HUES48 (cell line): ENCODE measurements at regions not wholly inside any gene's neighbourhood (a gene's known extent, or its start where the extent isn't known, plus 50 kb on each side); places are given as distances from the start of the nearest gene placed in this dataset.

ENCODE experiments used
- H3K27ac ChIP-seq: one replicate; pipeline ENCODE4 v1.7.0; 2013; ENCODE audit warnings: low read depth, low read length, inconsistent platforms
- H3K27me3 ChIP-seq: 2 replicates; pipeline ENCODE4 v1.6.1; 2013; ENCODE audit warnings: mild to moderate bottlenecking, low read length; ENCODE audit not compliant: control insufficient read depth, insufficient read depth
- H3K36me3 ChIP-seq: 2 replicates; pipeline ENCODE4 v1.6.1; 2013; ENCODE audit warnings: low read length; ENCODE audit not compliant: control insufficient read depth, insufficient read depth
- H3K4me1 ChIP-seq: 2 replicates; pipeline ENCODE4 v1.6.1; 2013; ENCODE audit warnings: mild to moderate bottlenecking, low read length; ENCODE audit not compliant: control insufficient read depth, insufficient read depth
- H3K4me3 ChIP-seq: 2 replicates; pipeline ENCODE4 v1.5.1; 2013; ENCODE audit warnings: mild to moderate bottlenecking, low read depth, low read length
- H3K9ac ChIP-seq: 2 replicates; pipeline ENCODE4 v1.6.1; 2013; ENCODE audit warnings: mild to moderate bottlenecking, low read depth, low read length, moderate library complexity
- H3K9me3 ChIP-seq: 2 replicates; pipeline ENCODE4 v1.6.1; 2013; ENCODE audit warnings: low read length; ENCODE audit not compliant: control insufficient read depth, insufficient read depth

GRCh38 chr6:23672737-23673136 is 453.3 kb upstream of the NRSN1 start:
- Histone ChIP-seq H3K9me3 (peaks cover 28% of the 10 kb centered on the region), H3K27me3 (no peaks in the 10 kb centered on the region), H3K27ac (no peak overlapping the region)

GRCh38 chr6:23678626-23679025 is 447.4 kb upstream of the NRSN1 start:
- Histone ChIP-seq H3K4me3 (no peak overlapping the region), H3K27ac (no peak overlapping the region), H3K9me3 (no peaks in the 10 kb centered on the region), H3K4me1 (no peaks in the 10 kb centered on the region), H3K9ac (no peak overlapping the region), H3K36me3 (no peaks in the 10 kb centered on the region), H3K27me3 (no peaks in the 10 kb centered on the region)

More at GRCh38 chr6:23672737-23673136, 453.3 kb upstream of the NRSN1 start:
- H3K4me3 ChIP-seq = no peak overlapping the region
- H3K9ac ChIP-seq = no peak overlapping the region
- H3K36me3 ChIP-seq = no peaks in the 10 kb centered on the region
- H3K4me1 ChIP-seq = no peaks in the 10 kb centered on the region

- Histone ChIP-seq H3K27ac (no peak overlapping the region), H3K27me3 (no peaks in the 10 kb centered on the region), H3K9ac (no peak overlapping the region), H3K36me3 (no peaks in the 10 kb centered on the region), H3K4me1 (no peaks in the 10 kb centered on the region), H3K4me3 (no peak overlapping the region), H3K9me3 (no peaks in the 10 kb centered on the region)
Measured at GRCh38 chr6:23681743-23682142, 444.3 kb upstream of the NRSN1 start.

- no peaks in the 10 kb centered on the region for H3K27me3 ChIP-seq
- no peaks in the 10 kb centered on the region for H3K36me3 ChIP-seq
- H3K4me1 ChIP-seq = no peaks in the 10 kb centered on the region
- no peak overlapping the region for H3K27ac ChIP-seq
- H3K9me3 ChIP-seq = no peaks in the 10 kb centered on the region
- H3K9ac ChIP-seq = no peak overlapping the region
- H3K4me3 ChIP-seq = no peak overlapping the region
Measured at GRCh38 chr6:23688650-23689049, 437.4 kb upstream of the NRSN1 start.

GRCh38 chr6:23690453-23691049 is 435.5 kb upstream of the NRSN1 start:
- no peaks in the 10 kb centered on the region for H3K36me3 ChIP-seq
- no peaks in the 10 kb centered on the region for H3K4me1 ChIP-seq
- no peaks in the 10 kb centered on the region for H3K27me3 ChIP-seq
- no peak overlapping the region for H3K9ac ChIP-seq
- H3K4me3 ChIP-seq = no peak overlapping the region
- H3K27ac ChIP-seq = no peak overlapping the region
- H3K9me3 ChIP-seq = no peaks in the 10 kb centered on the region

GRCh38 chr6:23692184-23692583 is 433.8 kb upstream of the NRSN1 start:
- Histone ChIP-seq H3K27ac (no peak overlapping the region), H3K9me3 (no peaks in the 10 kb centered on the region), H3K9ac (no peak overlapping the region), H3K4me1 (no peaks in the 10 kb centered on the region), H3K27me3 (no peaks in the 10 kb centered on the region), H3K36me3 (no peaks in the 10 kb centered on the region), H3K4me3 (no peak overlapping the region)

GRCh38 chr6:23696992-23697391 is 429.0 kb upstream of the NRSN1 start:
- no peaks in the 10 kb centered on the region for H3K9me3 ChIP-seq
- no peaks in the 10 kb centered on the region for H3K4me1 ChIP-seq
- H3K27me3 ChIP-seq = no peaks in the 10 kb centered on the region
- no peaks in the 10 kb centered on the region for H3K36me3 ChIP-seq
- H3K4me3 ChIP-seq = no peak overlapping the region
- H3K27ac ChIP-seq = no peak overlapping the region
- H3K9ac ChIP-seq = no peak overlapping the region

- H3K36me3 ChIP-seq = no peaks in the 10 kb centered on the region
- H3K27ac ChIP-seq = no peak overlapping the region
- no peaks in the 10 kb centered on the region for H3K9me3 ChIP-seq
- no peaks in the 10 kb centered on the region for H3K27me3 ChIP-seq
- no peak overlapping the region for H3K4me3 ChIP-seq
- H3K4me1 ChIP-seq = no peaks in the 10 kb centered on the region
- no peak overlapping the region for H3K9ac ChIP-seq
Measured at GRCh38 chr6:23704479-23705052, 421.4 kb upstream of the NRSN1 start.

GRCh38 chr6:23705697-23706096 is 420.3 kb upstream of the NRSN1 start:
- H3K27ac ChIP-seq = no peak overlapping the region
- H3K4me3 ChIP-seq = no peak overlapping the region

GRCh38 chr6:23712756-23713155 is 413.3 kb upstream of the NRSN1 start:
- Histone ChIP-seq H3K4me1 (no peaks in the 10 kb centered on the region), H3K27ac (no peak overlapping the region), H3K36me3 (no peaks in the 10 kb centered on the region), H3K9me3 (no peaks in the 10 kb centered on the region), H3K4me3 (no peak overlapping the region), H3K27me3 (no peaks in the 10 kb centered on the region), H3K9ac (no peak overlapping the region)

More at GRCh38 chr6:23705697-23706096, 420.3 kb upstream of the NRSN1 start:
- Histone ChIP-seq H3K9ac (no peak overlapping the region), H3K27me3 (no peaks in the 10 kb centered on the region), H3K36me3 (no peaks in the 10 kb centered on the region), H3K9me3 (no peaks in the 10 kb centered on the region), H3K4me1 (no peaks in the 10 kb centered on the region)

GRCh38 chr6:23713211-23713610 is 412.8 kb upstream of the NRSN1 start:
- H3K36me3 ChIP-seq = no peaks in the 10 kb centered on the region
- H3K27me3 ChIP-seq = no peaks in the 10 kb centered on the region
- no peak overlapping the region for H3K4me3 ChIP-seq
- H3K27ac ChIP-seq = no peak overlapping the region
- no peaks in the 10 kb centered on the region for H3K9me3 ChIP-seq
- no peak overlapping the region for H3K9ac ChIP-seq
- H3K4me1 ChIP-seq = no peaks in the 10 kb centered on the region
